HepG2 (cell line): ENCODE measurements at regions not wholly inside any gene's neighbourhood (a gene's known extent, or its start where the extent isn't known, plus 50 kb on each side); places are given as distances from the start of the nearest gene placed in this dataset.

Experiments
- ATAC-seq: fragments of 200-7000 bp; cut with Tn5 transposase; 3 replicates; pipeline ENCODE4 v1.9.1; 2020; ENCODE audit warnings: mild to moderate bottlenecking, moderate library complexity
- BruUV-seq: library from RNA; stranded (reverse); fragments of 400-500 nt; replicated peaks from 2 replicates; lab custom pipeline; 2021; lab: Mats Ljungman, UMichigan
- CTCF ChIA-PET: fragments of 300-600 bp; formaldehyde crosslinking; extraction: SDS; loops from one replicate; lab custom pipeline; 2021; ENCODE audit warnings: low total read pairs, inconsistent platforms, low intra/inter-chr PET ratio; lab: Yijun Ruan, JAX
- POLR2A ChIA-PET: fragments of 350-600 bp; sonication (Branson Sonifier 250); formaldehyde crosslinking; loops from one replicate; lab custom pipeline; 2020; ENCODE audit warnings: antibody characterized with exemption, inconsistent platforms; lab: Yijun Ruan, JAX
- DNase-seq: peaks from one replicate; pipeline ENCODE4 v3.0.0-alpha.2; 2015; ENCODE audit warnings: low spot score
- FAIRE-seq: peaks from 3 replicates; lab custom pipeline; 2011; peaks lifted over from hg19 to GRCh38; lab: Jason Lieb, UNC
- H2AFZ ChIP-seq: one replicate; pipeline ENCODE4 v1.6.1; 2011; ENCODE audit warnings: low read length, inconsistent platforms
- H3K27ac ChIP-seq: fragments of 300-600 bp; 3 replicates; pipeline ENCODE4 v1.8.0; 2011; ENCODE audit warnings: mixed run types, mild to moderate bottlenecking, mixed read lengths, low read length, inconsistent platforms; ENCODE audit not compliant: insufficient read depth; ENCODE audit errors: extremely low read length
- H3K27me3 ChIP-seq, 2 experiments: fragments of 200-600 bp in 1 of 2; 2 replicates in 1 of 2; 3 replicates in 1 of 2; pipeline versions ENCODE4 v1.6.0 to v1.8.0; 2011; ENCODE audit warnings: low read length in 2 of 2, mild to moderate bottlenecking in 2 of 2, moderate library complexity in 2 of 2, inconsistent platforms in 1 of 2; ENCODE audit not compliant: insufficient read depth in 2 of 2, control insufficient read depth in 1 of 2
- H3K36me3 ChIP-seq, 2 experiments: fragments of 200-600 bp in 1 of 2; replicated peaks in 1 of 2; 2 replicates in 1 of 2; 3 replicates in 1 of 2; pipeline versions ENCODE4 v1.5.1 to v1.8.0; 2011; ENCODE audit warnings: low read length in 2 of 2, inconsistent platforms in 1 of 2; ENCODE audit not compliant: insufficient read depth in 2 of 2, control insufficient read depth in 1 of 2
- H3K4me1 ChIP-seq: 2 replicates; pipeline ENCODE4 v1.5.1; 2012; ENCODE audit warnings: low read length, inconsistent platforms; ENCODE audit not compliant: insufficient read depth
- H3K4me2 ChIP-seq: 2 replicates; pipeline ENCODE4 v1.6.0; 2011; ENCODE audit warnings: low read depth, low read length, inconsistent platforms
- H3K4me3 ChIP-seq, 3 experiments: fragments of 200-600 bp in 1 of 3; sonication (generic), shearing (Covaris generic) in 1 of 3; replicated peaks in 1 of 3; 2 replicates each; pipeline ENCODE4 v1.5.1; 2011 to 2016; ENCODE audit warnings: low read length in 3 of 3, inconsistent platforms in 2 of 3, low read depth in 2 of 3, mild to moderate bottlenecking in 2 of 3, control low read depth in 1 of 3, mixed read lengths in 1 of 3; ENCODE audit not compliant: insufficient read depth in 1 of 3
- H3K79me2 ChIP-seq: one replicate; pipeline ENCODE4 v1.6.1; 2011; ENCODE audit warnings: low read length, inconsistent platforms; ENCODE audit not compliant: insufficient read depth
- H3K9ac ChIP-seq: 2 replicates; pipeline ENCODE4 v1.6.0; 2011; ENCODE audit warnings: mild to moderate bottlenecking, low read depth, low read length, inconsistent platforms; ENCODE audit not compliant: insufficient read depth
- H3K9me3 ChIP-seq: 2 replicates; pipeline ENCODE4 v1.5.1; 2012; ENCODE audit warnings: mild to moderate bottlenecking, low read length
- H4K20me1 ChIP-seq: 2 replicates; pipeline ENCODE4 v1.6.0; 2011; ENCODE audit warnings: inconsistent platforms, mild to moderate bottlenecking, low read length, moderate library complexity; ENCODE audit not compliant: insufficient read depth
- ATM ChIP-seq: fragments of 450-650 bp; IDR thresholded peaks from 2 replicates; pipeline ENCODE4 v1.7.1; 2017; ENCODE audit warnings: mild to moderate bottlenecking, borderline replicate concordance
- CC2D1A ChIP-seq: sonication (generic); formaldehyde crosslinking; IDR thresholded peaks from 2 replicates; pipeline ENCODE4 v1.8.1; 2023; ENCODE audit warnings: mild to moderate bottlenecking, missing genetic modification reagents
- CTCF ChIP-seq: sonication (generic); formaldehyde crosslinking; IDR thresholded peaks from 2 replicates; pipeline ENCODE4 v1.5.0; 2020; ENCODE audit warnings: mild to moderate bottlenecking, missing genetic modification reagents, moderate library complexity
- DR1 ChIP-seq: sonication (generic); formaldehyde crosslinking; IDR thresholded peaks from 2 replicates; pipeline ENCODE4 v1.8.0; 2021; ENCODE audit warnings: mild to moderate bottlenecking, missing genetic modification reagents, inconsistent platforms
- ESRRA ChIP-seq: sonication (generic); formaldehyde crosslinking; IDR thresholded peaks from 2 replicates; pipeline ENCODE4 v1.5.1; 2020; ENCODE audit warnings: mild to moderate bottlenecking, low read depth, missing genetic modification reagents
- KAT8 ChIP-seq: IDR thresholded peaks from 2 replicates; pipeline ENCODE4 v1.6.1; 2016; ENCODE audit warnings: missing genetic modification reagents, missing compliant biosample characterization
- MZF1 ChIP-seq: sonication (generic); formaldehyde crosslinking; IDR thresholded peaks from 2 replicates; pipeline ENCODE4 v1.8.1; 2023; ENCODE audit warnings: mild to moderate bottlenecking, missing genetic modification reagents, borderline replicate concordance
- NFYB ChIP-seq: sonication (generic); formaldehyde crosslinking; IDR thresholded peaks from 2 replicates; pipeline ENCODE4 v1.4.0; 2020; ENCODE audit warnings: missing genetic modification reagents
- PTBP1 ChIP-seq: fragments of 200-400 bp; formaldehyde crosslinking; IDR thresholded peaks from 2 replicates; pipeline ENCODE4 v1.6.1; 2018; ENCODE audit warnings: low read length, low read depth; ENCODE audit not compliant: poor library complexity, severe bottlenecking
- RBM39 ChIP-seq: fragments of 200-400 bp; formaldehyde crosslinking; IDR thresholded peaks from one replicate; pipeline ENCODE4 v1.6.1; 2018; ENCODE audit warnings: antibody characterized with exemption, mild to moderate bottlenecking, low read depth, low read length; ENCODE audit not compliant: poor library complexity, severe bottlenecking
- SMC3 ChIP-seq: IDR thresholded peaks from 2 replicates; pipeline ENCODE4 v1.6.1; 2011; ENCODE audit warnings: low read length, improper control_type of control experiment
- STAG1 ChIP-seq: sonication (generic); formaldehyde crosslinking; IDR thresholded peaks from 2 replicates; pipeline ENCODE4 v1.4.0; 2020; ENCODE audit warnings: missing genetic modification reagents
- ZBTB10 ChIP-seq: sonication (generic); formaldehyde crosslinking; IDR thresholded peaks from 2 replicates; pipeline ENCODE4 v1.4.0; 2020; ENCODE audit warnings: missing genetic modification reagents, borderline replicate concordance
- ZNF296 ChIP-seq: sonication (generic); formaldehyde crosslinking; conservative IDR thresholded peaks from 2 replicates; pipeline ENCODE4 v1.5.0; 2020; ENCODE audit warnings: mild to moderate bottlenecking, missing genetic modification reagents
- in situ Hi-C: cut with HindIII; loops from 2 replicates; pipeline ENCODE4 v1.10.0; 2017; ENCODE audit warnings: low pct_unique_long_range_greater_than_20kb; ENCODE audit not compliant: extremely low pct_ligation_motif_present
- intact Hi-C: fragments of 100-400 bp; cut with micrococcal nuclease; formaldehyde crosslinking; loops from one replicate; pipeline ENCODE4 v1.10.0; 2022; ENCODE audit not compliant: unreplicated experiment
- TF ChIP-seq, protein P1 (sequence below): sonication (generic); formaldehyde crosslinking; IDR thresholded peaks from 2 replicates; pipeline ENCODE4 v1.5.1; 2020; ENCODE audit warnings: missing genetic modification reagents, mild to moderate bottlenecking, borderline replicate concordance
- TF ChIP-seq, protein P2 (sequence below): sonication (generic); formaldehyde crosslinking; IDR thresholded peaks from 2 replicates; pipeline ENCODE4 v1.4.0; 2020; ENCODE audit warnings: low read depth, mild to moderate bottlenecking, missing genetic modification reagents
- TF ChIP-seq, protein P3 (sequence below): sonication (generic); formaldehyde crosslinking; IDR thresholded peaks from 2 replicates; pipeline ENCODE4 v1.4.0; 2020; ENCODE audit warnings: missing genetic modification reagents

DNA sequence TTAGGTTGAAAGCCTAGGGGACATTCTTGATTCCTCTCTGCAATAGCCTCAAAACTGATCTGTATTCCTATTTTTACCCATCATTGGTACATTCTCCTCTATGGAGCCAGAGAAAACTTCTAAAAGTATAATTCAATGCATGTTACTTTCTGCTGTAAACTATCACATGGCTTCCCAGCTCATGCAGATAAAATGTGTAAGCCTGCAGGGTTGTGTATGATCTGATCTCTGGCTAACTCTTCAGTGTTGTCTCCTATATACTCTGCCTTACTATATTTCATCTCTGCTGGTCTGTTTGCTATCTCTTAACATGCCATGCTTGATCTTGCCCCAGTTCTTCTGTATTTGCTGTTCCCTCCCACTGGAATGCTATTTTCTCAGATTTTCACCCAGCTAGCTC, 323.3 kb upstream of the RSPO3 start:
- Histone ChIP-seq H4K20me1 (no peaks in the 10 kb centered on the region), H3K4me1 (no peaks in the 10 kb centered on the region), H3K27ac (no peak overlapping the region), H3K27me3 (no peaks in the 10 kb centered on the region; a peak in 1 of 5 replicates), H3K9me3 (no peaks in the 10 kb centered on the region), H3K4me3 (no peak overlapping the region), H3K4me2 (no peak overlapping the region), H3K9ac (no peak overlapping the region), H2AFZ (no peak overlapping the region), H3K79me2 (no peaks in the 10 kb centered on the region), H3K36me3 (no peaks in the 10 kb centered on the region)
- ATAC-seq (no peak), FAIRE-seq (no peak), DNase-seq (no peak)
- intact Hi-C loops (no loop called here), in situ Hi-C loops (no loop called here)
- POLR2A ChIA-PET = no interaction called here
- BruUV-seq = no TSS peak
- CTCF ChIA-PET = no interaction called here
- no peak for TF ChIP-seq CTCF (CRISPR knock-in tag)
- TF ChIP-seq MZF1 (CRISPR knock-in tag) = no peak
- TF ChIP-seq ZBTB10 (CRISPR knock-in tag) = no peak
- TF ChIP-seq STAG1 = no peak
- no peak for TF ChIP-seq ATM
- TF ChIP-seq, protein P1, sequence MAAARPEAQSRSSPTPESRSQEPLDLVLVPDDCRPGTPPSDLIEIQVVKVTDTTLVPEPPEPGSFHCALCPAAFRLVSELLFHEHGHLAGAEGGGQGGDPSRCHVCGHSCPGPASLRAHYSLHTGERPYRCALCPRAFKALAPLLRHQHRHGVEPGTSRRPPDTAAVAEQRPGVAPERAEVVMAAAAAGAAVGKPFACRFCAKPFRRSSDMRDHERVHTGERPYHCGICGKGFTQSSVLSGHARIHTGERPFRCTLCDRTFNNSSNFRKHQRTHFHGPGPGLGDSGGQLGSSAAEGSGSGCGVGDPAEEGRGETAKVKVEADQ (CRISPR knock-in tag) = no peak
- TF ChIP-seq KAT8 (CRISPR knock-in tag) = no peak
- TF ChIP-seq, protein P2, sequence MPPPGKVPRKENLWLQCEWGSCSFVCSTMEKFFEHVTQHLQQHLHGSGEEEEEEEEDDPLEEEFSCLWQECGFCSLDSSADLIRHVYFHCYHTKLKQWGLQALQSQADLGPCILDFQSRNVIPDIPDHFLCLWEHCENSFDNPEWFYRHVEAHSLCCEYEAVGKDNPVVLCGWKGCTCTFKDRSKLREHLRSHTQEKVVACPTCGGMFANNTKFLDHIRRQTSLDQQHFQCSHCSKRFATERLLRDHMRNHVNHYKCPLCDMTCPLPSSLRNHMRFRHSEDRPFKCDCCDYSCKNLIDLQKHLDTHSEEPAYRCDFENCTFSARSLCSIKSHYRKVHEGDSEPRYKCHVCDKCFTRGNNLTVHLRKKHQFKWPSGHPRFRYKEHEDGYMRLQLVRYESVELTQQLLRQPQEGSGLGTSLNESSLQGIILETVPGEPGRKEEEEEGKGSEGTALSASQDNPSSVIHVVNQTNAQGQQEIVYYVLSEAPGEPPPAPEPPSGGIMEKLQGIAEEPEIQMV = no peak
- no peak for TF ChIP-seq ZNF296 (CRISPR knock-in tag)
- no peak for TF ChIP-seq CC2D1A (CRISPR knock-in tag)
- TF ChIP-seq, protein P3, sequence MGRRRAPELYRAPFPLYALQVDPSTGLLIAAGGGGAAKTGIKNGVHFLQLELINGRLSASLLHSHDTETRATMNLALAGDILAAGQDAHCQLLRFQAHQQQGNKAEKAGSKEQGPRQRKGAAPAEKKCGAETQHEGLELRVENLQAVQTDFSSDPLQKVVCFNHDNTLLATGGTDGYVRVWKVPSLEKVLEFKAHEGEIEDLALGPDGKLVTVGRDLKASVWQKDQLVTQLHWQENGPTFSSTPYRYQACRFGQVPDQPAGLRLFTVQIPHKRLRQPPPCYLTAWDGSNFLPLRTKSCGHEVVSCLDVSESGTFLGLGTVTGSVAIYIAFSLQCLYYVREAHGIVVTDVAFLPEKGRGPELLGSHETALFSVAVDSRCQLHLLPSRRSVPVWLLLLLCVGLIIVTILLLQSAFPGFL (CRISPR knock-in tag) = no peak
- TF ChIP-seq DR1 (CRISPR knock-in tag) = no peak
- no peak for TF ChIP-seq ESRRA (CRISPR knock-in tag)
- TF ChIP-seq NFYB (CRISPR knock-in tag) = no peak
- no peak for TF ChIP-seq SMC3
- no peak for TF ChIP-seq PTBP1
- no peak for TF ChIP-seq RBM39
